H9 (cell line): ENCODE measurements at regions not wholly inside any gene's neighbourhood (a gene's known extent, or its start where the extent isn't known, plus 50 kb on each side); places are given as distances from the start of the nearest gene placed in this dataset.

Experiments used
- DNase-seq: peaks from one replicate; pipeline ENCODE4 v3.0.0-alpha.2; 2017
- H2AFZ ChIP-seq: one replicate; pipeline ENCODE4 v1.6.1; 2013; ENCODE audit warnings: mild to moderate bottlenecking, low read length, control low read depth, moderate library complexity
- H2AK5ac ChIP-seq: 2 replicates; pipeline ENCODE4 v1.6.1; 2013; ENCODE audit warnings: low read length, control low read depth, mixed read lengths; ENCODE audit not compliant: insufficient read length
- H2BK120ac ChIP-seq: one replicate; pipeline ENCODE4 v1.6.1; 2013; ENCODE audit warnings: low read depth, mild to moderate bottlenecking, low read length, control low read depth, inconsistent platforms; ENCODE audit not compliant: poor library complexity, severe bottlenecking
- H2BK12ac ChIP-seq: 2 replicates; pipeline ENCODE4 v1.6.1; 2013; ENCODE audit warnings: low read length, control low read depth, mixed read lengths, low read depth; ENCODE audit not compliant: insufficient read length
- H2BK15ac ChIP-seq: 2 replicates; pipeline ENCODE4 v1.6.1; 2013; ENCODE audit warnings: low read depth, low read length, control low read depth
- H2BK20ac ChIP-seq: one replicate; pipeline ENCODE4 v1.6.1; 2013; ENCODE audit warnings: low read depth, mild to moderate bottlenecking, low read length, control low read depth, inconsistent platforms; ENCODE audit not compliant: poor library complexity, severe bottlenecking
- H2BK5ac ChIP-seq: 2 replicates; pipeline ENCODE4 v1.6.1; 2013; ENCODE audit warnings: low read length, control low read depth, mixed read lengths; ENCODE audit not compliant: insufficient read length
- H3K14ac ChIP-seq: 2 replicates; pipeline ENCODE4 v1.6.1; 2013; ENCODE audit warnings: low read length, control low read depth; ENCODE audit not compliant: insufficient read depth
- H3K18ac ChIP-seq: 2 replicates; pipeline ENCODE4 v1.6.1; 2013; ENCODE audit warnings: low read depth, mild to moderate bottlenecking, mixed read lengths, low read length, control low read depth; ENCODE audit not compliant: insufficient read length
- H3K23ac ChIP-seq: 2 replicates; pipeline ENCODE4 v1.6.1; 2013; ENCODE audit warnings: low read length, control low read depth, mixed read lengths, low read depth; ENCODE audit not compliant: insufficient read length
- H3K23me2 ChIP-seq: 2 replicates; pipeline ENCODE4 v1.6.1; 2013; ENCODE audit warnings: low read depth, mild to moderate bottlenecking, mixed read lengths, low read length, control low read depth; ENCODE audit not compliant: insufficient read length, poor library complexity, severe bottlenecking
- H3K27ac ChIP-seq: 2 replicates; pipeline ENCODE4 v1.5.1; 2013; ENCODE audit warnings: low read length, control low read depth, mixed read lengths, low read depth; ENCODE audit not compliant: insufficient read length
- H3K27me3 ChIP-seq: 2 replicates; pipeline ENCODE4 v1.6.1; 2013; ENCODE audit warnings: low read length, control low read depth, inconsistent platforms; ENCODE audit not compliant: insufficient read depth
- H3K4ac ChIP-seq: 2 replicates; pipeline ENCODE4 v1.6.1; 2013; ENCODE audit warnings: low read depth, mild to moderate bottlenecking, control low read depth, inconsistent platforms, low read length, moderate library complexity
- H3K4me1 ChIP-seq: 2 replicates; pipeline ENCODE4 v1.6.1; 2013; ENCODE audit warnings: low read length, control low read depth, inconsistent platforms; ENCODE audit not compliant: insufficient read depth
- H3K4me2 ChIP-seq: 2 replicates; pipeline ENCODE4 v1.6.1; 2013; ENCODE audit warnings: low read length, control low read depth, mixed read lengths; ENCODE audit not compliant: insufficient read length, insufficient read depth
- H3K56ac ChIP-seq: 2 replicates; pipeline ENCODE4 v1.6.1; 2013; ENCODE audit warnings: low read depth, mild to moderate bottlenecking, mixed read lengths, low read length, control low read depth; ENCODE audit not compliant: insufficient read length
- H3K79me1 ChIP-seq: 2 replicates; pipeline ENCODE4 v1.6.1; 2013; ENCODE audit warnings: low read depth, mild to moderate bottlenecking, moderate library complexity, low read length, control low read depth, inconsistent platforms; ENCODE audit not compliant: insufficient read depth, poor library complexity, severe bottlenecking
- H3K79me2 ChIP-seq: 2 replicates; pipeline ENCODE4 v1.6.1; 2013; ENCODE audit warnings: low read length, control low read depth, inconsistent platforms; ENCODE audit not compliant: insufficient read depth
- H3K9ac ChIP-seq: 2 replicates; pipeline ENCODE4 v1.6.1; 2013; ENCODE audit warnings: low read length, control low read depth, mixed read lengths; ENCODE audit not compliant: insufficient read length; ENCODE audit errors: extremely low read depth
- H3K9me3 ChIP-seq: one replicate; pipeline ENCODE4 v1.6.1; 2013; ENCODE audit warnings: low read depth, low read length, inconsistent platforms; ENCODE audit not compliant: control insufficient read depth
- H3T11ph ChIP-seq: one replicate; pipeline ENCODE4 v1.6.1; 2013; ENCODE audit warnings: mild to moderate bottlenecking, low read length, control low read depth, inconsistent platforms
- H4K20me1 ChIP-seq: one replicate; pipeline ENCODE4 v1.6.1; 2013; ENCODE audit not compliant: control insufficient read depth, insufficient read length, insufficient read depth
- H4K5ac ChIP-seq: 2 replicates; pipeline ENCODE4 v1.6.1; 2013; ENCODE audit warnings: low read depth, mild to moderate bottlenecking, mixed read lengths, low read length, control low read depth; ENCODE audit not compliant: insufficient read length
- H4K8ac ChIP-seq: replicated peaks from 2 replicates; pipeline ENCODE4 v1.6.1; 2013; ENCODE audit warnings: low read length, control low read depth, mixed read lengths, low read depth; ENCODE audit not compliant: insufficient read length
- H4K91ac ChIP-seq: 2 replicates; pipeline ENCODE4 v1.6.1; 2013; ENCODE audit warnings: low read depth, mild to moderate bottlenecking, moderate library complexity, mixed read lengths, low read length, control low read depth; ENCODE audit not compliant: insufficient read length
- H3K27ac Mint-ChIP-seq, 3 experiments: 2 replicates in 2 of 3; 3 replicates in 1 of 3; pipeline ENCODE4 v1.8.0; 2020 to 2021; ENCODE audit warnings: mixed read lengths in 3 of 3, mild to moderate bottlenecking in 1 of 3, moderate library complexity in 1 of 3
- H3K27me3 Mint-ChIP-seq: 2 replicates; pipeline ENCODE4 v1.8.0; 2021; ENCODE audit warnings: low read depth, mild to moderate bottlenecking, moderate library complexity, mixed read lengths
- H3K36me3 Mint-ChIP-seq, 3 experiments: 2 replicates in 2 of 3; 3 replicates in 1 of 3; pipeline ENCODE4 v1.8.0; 2020 to 2021; ENCODE audit warnings: low read depth in 3 of 3, mixed read lengths in 3 of 3; ENCODE audit not compliant: insufficient read depth in 1 of 3
- H3K4me1 Mint-ChIP-seq, 2 experiments: 2 replicates each; pipeline ENCODE4 v1.8.0; 2020; ENCODE audit warnings: mixed read lengths in 2 of 2
- H3K4me3 Mint-ChIP-seq, 2 experiments: 2 replicates in 1 of 2; 3 replicates in 1 of 2; pipeline ENCODE4 v1.8.0; 2020 to 2021; ENCODE audit warnings: mild to moderate bottlenecking in 2 of 2, mixed read lengths in 2 of 2, moderate library complexity in 1 of 2
- H3K9me3 Mint-ChIP-seq, 2 experiments: 2 replicates in 1 of 2; 3 replicates in 1 of 2; pipeline ENCODE4 v1.8.0; 2020; ENCODE audit warnings: mild to moderate bottlenecking in 2 of 2, mixed read lengths in 2 of 2, moderate library complexity in 1 of 2
- WGBS: extraction: QIAGEN DNeasy Blood & Tissue Kit; methylation state at CpG from one replicate; pipeline ENCODE4 v1.1.7; 2013; ENCODE audit warnings: missing lambda C conversion rate, low lambda C conversion rate, mixed read lengths; ENCODE audit not compliant: insufficient read length; ENCODE audit errors: extremely low coverage; 5-methylcytosine and 5-hydroxymethylcytosine counted together
- TF ChIP-seq, protein P1 (sequence below): fragments of 200-600 bp; sonication (generic); conservative IDR thresholded peaks from 3 replicates; pipeline ENCODE4 v1.8.0; 2021; ENCODE audit warnings: antibody characterized with exemption, mild to moderate bottlenecking

DNA sequence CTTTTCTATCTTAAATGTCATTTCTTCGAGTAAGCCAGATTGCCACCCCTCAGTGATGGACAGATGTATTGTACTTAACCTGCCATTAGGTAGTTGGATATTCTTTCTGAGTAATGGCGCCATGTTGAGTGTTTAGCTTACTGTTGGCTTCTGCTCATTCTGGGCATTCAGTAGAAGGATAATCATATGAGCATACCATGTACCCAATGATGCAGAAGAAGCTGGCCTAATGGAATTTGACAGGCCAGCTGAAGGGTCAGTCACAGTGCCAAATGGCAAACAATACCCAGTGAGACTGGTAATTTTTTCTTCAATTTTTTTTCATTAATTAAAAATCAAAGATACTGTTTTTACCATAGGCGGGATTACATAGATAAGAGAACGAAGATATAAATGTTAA is 1010.8 kb upstream of the EYS start:
- H3K4me3 Mint-ChIP-seq = no peak overlapping the region
- no peak overlapping the region for H2BK120ac ChIP-seq

More for the DNA sequence above, 1010.8 kb upstream of the EYS start:
- TF ChIP-seq, protein P1, sequence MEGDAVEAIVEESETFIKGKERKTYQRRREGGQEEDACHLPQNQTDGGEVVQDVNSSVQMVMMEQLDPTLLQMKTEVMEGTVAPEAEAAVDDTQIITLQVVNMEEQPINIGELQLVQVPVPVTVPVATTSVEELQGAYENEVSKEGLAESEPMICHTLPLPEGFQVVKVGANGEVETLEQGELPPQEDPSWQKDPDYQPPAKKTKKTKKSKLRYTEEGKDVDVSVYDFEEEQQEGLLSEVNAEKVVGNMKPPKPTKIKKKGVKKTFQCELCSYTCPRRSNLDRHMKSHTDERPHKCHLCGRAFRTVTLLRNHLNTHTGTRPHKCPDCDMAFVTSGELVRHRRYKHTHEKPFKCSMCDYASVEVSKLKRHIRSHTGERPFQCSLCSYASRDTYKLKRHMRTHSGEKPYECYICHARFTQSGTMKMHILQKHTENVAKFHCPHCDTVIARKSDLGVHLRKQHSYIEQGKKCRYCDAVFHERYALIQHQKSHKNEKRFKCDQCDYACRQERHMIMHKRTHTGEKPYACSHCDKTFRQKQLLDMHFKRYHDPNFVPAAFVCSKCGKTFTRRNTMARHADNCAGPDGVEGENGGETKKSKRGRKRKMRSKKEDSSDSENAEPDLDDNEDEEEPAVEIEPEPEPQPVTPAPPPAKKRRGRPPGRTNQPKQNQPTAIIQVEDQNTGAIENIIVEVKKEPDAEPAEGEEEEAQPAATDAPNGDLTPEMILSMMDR = no peak
- Mint-ChIP-seq H3K9me3 (peaks cover 4% of the 10 kb centered on the region in 2 experiments; a peak in 3 of 5 replicates), H3K36me3 (peaks cover 0 to 4% (median 4%) of the 10 kb centered on the region in 3 experiments; a peak in 2 of 7 replicates), H3K4me1 (peaks cover 3% of the 10 kb centered on the region in 2 experiments; a peak in 2 of 4 replicates), H3K27me3 (no peaks in the 10 kb centered on the region), H3K27ac (no peak overlapping the region)
- DNase-seq = no peak
- Histone ChIP-seq H2AFZ (no peak overlapping the region), H3K18ac (no peak overlapping the region), H4K5ac (no peak overlapping the region), H3K9ac (no peak overlapping the region), H3K4me2 (no peak overlapping the region), H3T11ph (no peak overlapping the region), H3K23ac (no peak overlapping the region), H2BK20ac (no peak overlapping the region), H3K4me1 (no peaks in the 10 kb centered on the region; the same call in 1 of the 2 replicates), H3K4ac (no peak overlapping the region), H3K23me2 (no peaks in the 10 kb centered on the region), H2AK5ac (no peak overlapping the region), H3K27me3 (no peaks in the 10 kb centered on the region), H3K27ac (no peak overlapping the region), H3K56ac (no peak overlapping the region), H3K79me1 (no peaks in the 10 kb centered on the region), H3K9me3 (no peaks in the 10 kb centered on the region), H4K20me1 (no peaks in the 10 kb centered on the region), H3K14ac (no peak overlapping the region), H2BK12ac (no peak overlapping the region), H4K8ac (no peak overlapping the region), H3K79me2 (no peaks in the 10 kb centered on the region), H2BK15ac (no peak overlapping the region), H4K91ac (no peak overlapping the region), H2BK5ac (no peak overlapping the region)
- no CpG with 5 or more reads among the region's 4 CpGs for WGBS
